Choroid plexus epithelial cell (primary cell): ENCODE measurements at regions not wholly inside any gene's neighbourhood (a gene's known extent, or its start where the extent isn't known, plus 50 kb on each side); places are given as distances from the start of the nearest gene placed in this dataset.
A peak's percentile ranks its signal among the peaks of the same experiment; 100 is the strongest.

Experiments used
- DNase-seq: peaks from one replicate; pipeline ENCODE4 v3.0.0-alpha.2; 2010; ENCODE audit warnings: low read depth
- H3K4me3 ChIP-seq: 2 replicates; pipeline ENCODE4 v1.5.1; 2011; ENCODE audit warnings: low read depth, mild to moderate bottlenecking, control low read depth, low read length, moderate library complexity
- TF ChIP-seq, protein P1 (sequence below): conservative IDR thresholded peaks from 2 replicates; pipeline ENCODE4 v1.5.1; 2011; ENCODE audit warnings: low read depth, mild to moderate bottlenecking, control low read depth, inconsistent platforms, low read length, moderate library complexity

DNA sequence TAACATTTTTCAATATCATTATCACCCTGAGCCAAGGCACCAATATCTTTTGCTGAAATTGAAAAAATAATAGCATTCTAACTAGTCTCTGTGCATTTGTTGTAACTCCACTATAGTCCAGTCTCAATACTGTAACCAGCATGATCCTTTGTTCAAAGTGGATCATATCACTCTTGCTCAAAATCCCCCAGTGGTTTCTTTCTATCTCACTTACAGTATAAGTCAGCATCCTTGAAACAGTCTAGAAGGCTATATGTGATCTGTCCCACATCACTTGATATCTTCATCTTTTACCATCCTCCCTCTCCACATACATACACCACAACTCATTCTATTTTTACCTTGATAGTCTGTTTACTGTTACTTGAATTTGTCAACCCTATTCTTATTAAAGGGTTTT lies 435.7 kb downstream of the CCER1 start:
- H3K4me3 ChIP-seq: no peak overlapping the region
- TF ChIP-seq, protein P1, sequence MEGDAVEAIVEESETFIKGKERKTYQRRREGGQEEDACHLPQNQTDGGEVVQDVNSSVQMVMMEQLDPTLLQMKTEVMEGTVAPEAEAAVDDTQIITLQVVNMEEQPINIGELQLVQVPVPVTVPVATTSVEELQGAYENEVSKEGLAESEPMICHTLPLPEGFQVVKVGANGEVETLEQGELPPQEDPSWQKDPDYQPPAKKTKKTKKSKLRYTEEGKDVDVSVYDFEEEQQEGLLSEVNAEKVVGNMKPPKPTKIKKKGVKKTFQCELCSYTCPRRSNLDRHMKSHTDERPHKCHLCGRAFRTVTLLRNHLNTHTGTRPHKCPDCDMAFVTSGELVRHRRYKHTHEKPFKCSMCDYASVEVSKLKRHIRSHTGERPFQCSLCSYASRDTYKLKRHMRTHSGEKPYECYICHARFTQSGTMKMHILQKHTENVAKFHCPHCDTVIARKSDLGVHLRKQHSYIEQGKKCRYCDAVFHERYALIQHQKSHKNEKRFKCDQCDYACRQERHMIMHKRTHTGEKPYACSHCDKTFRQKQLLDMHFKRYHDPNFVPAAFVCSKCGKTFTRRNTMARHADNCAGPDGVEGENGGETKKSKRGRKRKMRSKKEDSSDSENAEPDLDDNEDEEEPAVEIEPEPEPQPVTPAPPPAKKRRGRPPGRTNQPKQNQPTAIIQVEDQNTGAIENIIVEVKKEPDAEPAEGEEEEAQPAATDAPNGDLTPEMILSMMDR: no peak
- no peak for DNase-seq

DNA sequence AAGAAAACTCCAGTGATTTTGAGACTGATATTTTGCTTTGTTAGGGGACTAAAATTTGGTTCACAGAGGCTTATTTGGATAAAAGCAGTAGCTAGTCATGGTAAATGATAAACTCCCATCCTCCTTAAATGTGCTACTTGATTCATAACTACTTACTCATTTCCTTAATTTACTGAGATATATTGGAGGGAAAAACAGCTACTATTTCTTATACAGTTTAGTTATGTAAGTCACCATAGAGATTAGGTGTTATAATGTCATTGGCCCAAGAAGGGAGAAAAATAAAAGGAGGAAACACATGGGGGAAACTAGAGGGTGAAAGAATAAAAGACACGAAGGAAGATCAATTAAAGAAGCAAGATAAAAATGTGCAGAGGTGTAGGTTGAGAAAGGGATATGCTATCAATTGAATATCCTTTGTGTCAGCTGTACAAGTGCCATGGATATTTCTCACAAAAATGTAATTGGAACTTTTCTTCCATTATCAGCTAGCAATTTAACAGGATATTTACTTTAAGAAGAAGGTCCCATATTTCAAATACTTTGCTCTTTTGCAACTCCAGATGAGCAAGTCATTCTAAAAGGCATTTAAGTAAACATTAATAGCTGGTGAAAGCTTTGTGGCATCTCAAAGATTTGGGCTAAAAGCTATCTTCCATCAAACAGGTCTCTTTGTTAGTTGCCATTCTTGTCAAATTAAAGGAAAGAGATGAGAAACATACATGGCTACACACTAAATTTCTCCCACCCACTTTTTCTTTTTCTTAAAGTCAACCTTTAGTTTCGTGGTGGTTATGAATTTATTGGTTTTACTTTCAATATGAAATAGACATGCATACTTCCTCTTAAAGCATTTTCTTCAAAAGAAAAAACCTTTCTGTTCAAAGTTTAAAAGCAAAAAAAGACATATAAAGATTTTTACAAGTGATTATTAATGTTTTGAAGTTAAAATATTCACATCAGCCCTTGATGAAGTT lies 439.5 kb downstream of the CCER1 start:
- peak; percentile 56 for DNase-seq
- no peak overlapping the region for H3K4me3 ChIP-seq

DNA sequence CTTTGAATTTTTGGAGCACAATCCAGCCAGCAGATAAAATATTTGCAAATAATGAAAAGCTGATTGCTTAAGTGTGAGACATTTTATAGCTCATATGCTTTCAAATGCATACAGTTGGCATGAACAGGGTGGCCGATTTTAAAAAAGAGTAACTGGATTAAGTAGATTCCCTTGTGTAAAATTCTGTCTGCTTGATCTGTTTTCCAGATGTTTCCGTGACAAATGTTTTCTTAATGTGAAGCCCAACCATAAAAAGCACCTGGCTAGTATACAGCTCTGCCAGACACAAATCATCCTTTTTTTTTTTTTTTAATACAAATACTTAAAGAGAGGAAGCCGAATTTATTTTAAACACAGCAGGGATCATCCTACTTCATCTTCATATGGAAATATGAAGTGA lies 440.7 kb downstream of the CCER1 start:
- DNase-seq: peak; percentile 38
- TF ChIP-seq, protein P1: no peak

More for the DNA sequence above, 439.5 kb downstream of the CCER1 start:
- TF ChIP-seq, protein P1: no peak

DNA sequence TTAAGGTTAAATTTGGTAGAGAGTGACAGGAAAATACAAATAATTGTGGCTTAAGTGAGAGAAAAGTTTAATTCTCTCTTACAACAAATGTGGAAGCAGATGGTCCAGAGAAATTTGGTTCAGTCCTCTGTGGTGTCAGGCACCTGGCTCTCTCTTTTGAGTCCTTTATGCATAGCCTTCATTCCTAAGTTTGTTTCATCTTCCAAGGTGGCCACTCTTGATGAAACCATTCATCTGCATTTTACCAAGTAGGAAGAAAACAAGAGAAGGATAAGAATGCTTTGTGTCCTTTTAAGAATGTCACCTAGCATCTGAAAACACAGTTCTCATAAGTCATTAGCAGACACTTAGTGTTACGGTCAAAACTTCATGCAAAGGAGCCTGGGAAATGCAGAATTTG lies 442.5 kb downstream of the CCER1 start:
- H3K4me3 ChIP-seq: no peak overlapping the region
- DNase-seq: no peak

More for the DNA sequence above, 440.7 kb downstream of the CCER1 start:
- H3K4me3 ChIP-seq: no peak overlapping the region

DNA sequence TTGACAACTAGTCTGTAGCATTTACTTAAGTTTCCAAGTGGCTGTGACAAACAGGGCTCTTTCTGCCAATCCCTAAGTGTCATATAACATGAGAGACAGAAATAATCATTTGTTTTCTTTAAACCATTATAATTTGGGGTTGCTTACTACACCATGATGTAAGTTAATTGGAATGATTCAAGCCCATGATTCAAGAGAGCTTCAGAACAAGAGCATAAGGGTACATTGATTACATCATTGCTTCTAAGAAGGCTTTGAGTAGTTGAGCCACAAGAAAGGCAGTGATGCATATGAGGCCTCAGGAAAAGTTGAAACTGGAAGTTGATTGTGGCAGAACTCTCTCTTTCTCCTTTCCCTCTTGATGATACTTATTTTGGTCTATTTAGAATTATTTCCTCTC lies 444.0 kb downstream of the CCER1 start:
- DNase-seq: peak; percentile 56
- H3K4me3 ChIP-seq: no peak overlapping the region
- TF ChIP-seq, protein P1: no peak

More for the DNA sequence above, 442.5 kb downstream of the CCER1 start:
- TF ChIP-seq, protein P1: no peak

DNA sequence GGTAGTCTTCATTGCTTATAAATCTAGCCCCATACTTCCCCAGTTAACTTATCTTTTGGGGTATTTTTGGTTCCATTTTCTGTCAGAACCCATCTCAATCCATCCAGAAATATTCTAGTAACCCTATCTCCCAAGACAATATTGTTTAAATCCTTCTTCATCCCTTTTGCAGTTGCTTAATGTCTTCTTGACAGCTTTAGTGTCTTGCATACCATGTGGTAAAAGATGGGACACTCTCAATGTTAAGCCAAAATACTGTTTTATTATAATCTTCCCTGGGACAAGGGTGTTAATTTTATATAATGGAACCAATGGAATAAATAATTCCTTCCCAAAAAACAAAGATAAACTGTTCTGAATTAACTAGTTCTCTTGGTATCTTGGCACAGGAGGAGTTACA lies 450.2 kb downstream of the CCER1 start:
- H3K4me3 ChIP-seq: no peak overlapping the region
- TF ChIP-seq, protein P1: no peak
- DNase-seq: no peak
